HEK293T (cell line): ENCODE measurements at regions not wholly inside any gene's neighbourhood (a gene's known extent, or its start where the extent isn't known, plus 50 kb on each side); places are given as distances from the start of the nearest gene placed in this dataset.

Experiments
- CTCF ChIA-PET: fragments of 350-600 bp; formaldehyde crosslinking; extraction: SDS; loops from one replicate; lab custom pipeline; 2021; ENCODE audit warnings: antibody characterized with exemption, inconsistent platforms; lab: Yijun Ruan, JAX
- POLR2A ChIA-PET: fragments of 350-600 bp; formaldehyde crosslinking; extraction: SDS; loops from one replicate; lab custom pipeline; 2020; ENCODE audit warnings: antibody characterized with exemption, inconsistent platforms; lab: Yijun Ruan, JAX
- DNase-seq: peaks from one replicate; pipeline ENCODE4 v3.0.0; 2012; ENCODE audit warnings: mixed read lengths; ENCODE audit errors: extremely low spot score
- ARNT ChIP-seq: fragments of 450-650 bp; IDR thresholded peaks from 2 replicates; pipeline ENCODE4 v1.6.1; 2017; ENCODE audit warnings: mild to moderate bottlenecking
- BHLHE40 ChIP-seq: fragments of 450-650 bp; IDR thresholded peaks from 2 replicates; pipeline ENCODE4 v1.6.1; 2016; ENCODE audit warnings: mild to moderate bottlenecking, moderate library complexity, borderline replicate concordance
- CTBP1 ChIP-seq: fragments of 450-650 bp; IDR thresholded peaks from 2 replicates; pipeline ENCODE4 v1.6.1; 2016; ENCODE audit warnings: borderline replicate concordance
- ELF4 ChIP-seq: fragments of 450-650 bp; IDR thresholded peaks from 2 replicates; pipeline ENCODE4 v1.6.1; 2017; ENCODE audit warnings: antibody characterized with exemption
- FOXA1 ChIP-seq: fragments of 450-650 bp; IDR thresholded peaks from 2 replicates; pipeline ENCODE4 v1.6.1; 2016; ENCODE audit warnings: mild to moderate bottlenecking
- FOXK2 ChIP-seq: fragments of 450-650 bp; IDR thresholded peaks from 2 replicates; pipeline ENCODE4 v1.6.1; 2016; ENCODE audit warnings: mild to moderate bottlenecking
- FOXM1 ChIP-seq: fragments of 450-650 bp; IDR thresholded peaks from 2 replicates; pipeline ENCODE4 v1.6.1; 2017; ENCODE audit warnings: mild to moderate bottlenecking, borderline replicate concordance
- HDGF ChIP-seq: fragments of 450-650 bp; IDR thresholded peaks from 2 replicates; pipeline ENCODE4 v1.6.1; 2017; ENCODE audit warnings: antibody characterized with exemption, borderline replicate concordance
- L3MBTL2 ChIP-seq: fragments of 450-650 bp; conservative IDR thresholded peaks from 2 replicates; pipeline ENCODE4 v1.6.1; 2016; ENCODE audit warnings: mild to moderate bottlenecking
- LEF1 ChIP-seq: fragments of 450-650 bp; IDR thresholded peaks from 2 replicates; pipeline ENCODE4 v1.6.1; 2017; ENCODE audit warnings: mild to moderate bottlenecking, borderline replicate concordance
- NFRKB ChIP-seq: fragments of 450-650 bp; IDR thresholded peaks from 2 replicates; pipeline ENCODE4 v1.6.1; 2016; ENCODE audit warnings: mild to moderate bottlenecking, moderate library complexity
- SP1 ChIP-seq: fragments of 450-650 bp; IDR thresholded peaks from 2 replicates; pipeline ENCODE4 v1.6.1; 2017
- SUZ12 ChIP-seq: fragments of 450-650 bp; IDR thresholded peaks from 2 replicates; pipeline ENCODE4 v1.6.1; 2016; ENCODE audit warnings: mild to moderate bottlenecking
- TARDBP ChIP-seq: fragments of 450-650 bp; IDR thresholded peaks from 2 replicates; pipeline ENCODE4 v1.6.1; 2016
- ZNF384 ChIP-seq: fragments of 450-650 bp; IDR thresholded peaks from 2 replicates; pipeline ENCODE4 v1.6.1; 2016
- TF ChIP-seq, protein P1 (sequence below): fragments of 450-650 bp; IDR thresholded peaks from 2 replicates; pipeline ENCODE4 v1.6.1; 2016

GRCh38 chr1:239288820-239289554 is 97.4 kb upstream of the CHRM3 start:
- POLR2A ChIA-PET, result no interaction called here
- CTCF ChIA-PET, result no interaction called here
- TF ChIP-seq ARNT, result no peak
- no peak for DNase-seq

DNA sequence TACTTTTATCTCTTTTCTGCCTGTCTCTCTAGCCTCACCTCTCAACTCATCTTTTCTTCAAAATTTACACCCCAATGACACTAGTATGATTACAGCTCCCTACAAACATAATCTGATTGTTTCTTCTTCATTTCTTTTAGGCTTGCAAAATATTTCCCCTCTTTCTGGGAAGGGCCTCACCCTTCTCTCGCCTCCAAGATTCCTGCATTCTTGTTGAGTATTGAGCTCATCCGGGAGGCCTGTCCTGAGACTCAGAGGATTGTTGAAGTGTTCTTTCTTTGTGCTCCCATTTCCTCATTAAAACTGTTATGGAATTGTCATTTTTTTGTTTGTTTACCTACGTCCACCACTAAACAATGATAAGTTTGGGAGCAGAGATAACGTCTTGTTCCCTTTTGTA is 99.1 kb upstream of the CHRM3 start:
- POLR2A ChIA-PET, result no interaction called here
- no peak for DNase-seq
- CTCF ChIA-PET, result no interaction called here
- TF ChIP-seq SUZ12 (no peak), FOXM1 (no peak), ELF4 (no peak), L3MBTL2 (no peak), FOXK2 (no peak), LEF1 (no peak), ARNT (no peak), NFRKB (no peak), FOXA1 (no peak), HDGF (no peak)
- TF ChIP-seq, protein P1, sequence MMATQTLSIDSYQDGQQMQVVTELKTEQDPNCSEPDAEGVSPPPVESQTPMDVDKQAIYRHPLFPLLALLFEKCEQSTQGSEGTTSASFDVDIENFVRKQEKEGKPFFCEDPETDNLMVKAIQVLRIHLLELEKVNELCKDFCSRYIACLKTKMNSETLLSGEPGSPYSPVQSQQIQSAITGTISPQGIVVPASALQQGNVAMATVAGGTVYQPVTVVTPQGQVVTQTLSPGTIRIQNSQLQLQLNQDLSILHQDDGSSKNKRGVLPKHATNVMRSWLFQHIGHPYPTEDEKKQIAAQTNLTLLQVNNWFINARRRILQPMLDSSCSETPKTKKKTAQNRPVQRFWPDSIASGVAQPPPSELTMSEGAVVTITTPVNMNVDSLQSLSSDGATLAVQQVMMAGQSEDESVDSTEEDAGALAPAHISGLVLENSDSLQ, result no peak

- ChIA-PET POLR2A (no interaction called here), CTCF (no interaction called here)
- TF ChIP-seq FOXA1, result no peak
- no peak for TF ChIP-seq HDGF
- no peak for TF ChIP-seq BHLHE40
- TF ChIP-seq L3MBTL2, result no peak
- TF ChIP-seq SUZ12, result no peak
- TF ChIP-seq, protein P1, result no peak
- TF ChIP-seq FOXM1, result no peak
- no peak for TF ChIP-seq ARNT
- TF ChIP-seq NFRKB, result no peak
- TF ChIP-seq FOXK2, result no peak
- no peak for TF ChIP-seq CTBP1
- no peak for TF ChIP-seq ZNF384
- TF ChIP-seq ELF4, result no peak
- TF ChIP-seq LEF1, result no peak
- TF ChIP-seq TARDBP, result no peak
- TF ChIP-seq SP1, result no peak
- DNase-seq, result no peak
Observed at GRCh38 chr1:239283216-239283615, 103.2 kb upstream of the CHRM3 start.

DNA sequence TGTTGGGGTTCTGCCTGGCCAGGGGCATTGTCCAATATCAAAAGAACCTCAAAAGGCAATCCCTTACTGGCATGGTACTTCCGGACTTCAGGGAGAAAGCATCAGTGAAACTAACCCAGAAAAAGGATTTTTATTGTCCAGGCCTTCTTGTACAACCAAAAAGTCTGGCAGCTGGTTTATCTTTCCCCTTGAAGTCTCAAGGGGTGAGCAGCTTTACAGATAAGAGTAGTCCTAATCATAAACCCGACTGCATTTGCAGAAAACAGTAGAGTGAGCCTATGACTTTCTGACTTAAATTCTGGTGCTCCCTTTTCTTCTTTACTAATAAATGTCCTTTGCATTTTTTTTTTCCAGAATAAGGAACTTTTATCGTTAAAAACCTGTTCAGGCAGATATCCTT is 104.0 kb upstream of the CHRM3 start:
- ChIA-PET CTCF (no interaction called here), POLR2A (no interaction called here)
- no peak for TF ChIP-seq L3MBTL2
- TF ChIP-seq, protein P1, result no peak
- no peak for TF ChIP-seq ELF4
- TF ChIP-seq TARDBP, result no peak
- TF ChIP-seq FOXA1, result no peak
- DNase-seq, result no peak

DNA sequence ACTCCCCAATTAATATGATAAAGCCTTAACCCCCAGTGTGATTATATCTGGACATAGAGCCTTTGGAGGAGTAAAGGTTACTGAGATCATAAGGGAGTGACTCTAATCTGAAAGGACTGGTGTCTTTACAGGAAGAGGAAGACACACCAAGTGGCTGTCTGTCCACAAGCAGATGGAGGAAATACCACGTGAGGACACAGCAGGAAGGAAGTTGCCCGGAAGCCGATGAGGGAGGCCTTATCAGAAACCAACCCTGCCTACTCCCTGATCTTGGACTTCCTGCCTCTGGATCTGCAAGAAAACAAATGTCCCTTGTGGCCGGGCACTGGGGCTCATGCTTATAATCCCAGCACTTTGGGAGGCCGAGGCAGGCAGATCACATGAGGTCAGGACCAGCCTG is 110.3 kb upstream of the CHRM3 start:
- ChIA-PET POLR2A (no interaction called here), CTCF (no interaction called here)
- TF ChIP-seq, protein P1, result no peak
- no peak for TF ChIP-seq L3MBTL2
- TF ChIP-seq ELF4, result no peak
- TF ChIP-seq FOXM1, result no peak
- TF ChIP-seq BHLHE40, result no peak
- no peak for TF ChIP-seq ZNF384
- TF ChIP-seq SP1, result no peak
- no peak for TF ChIP-seq NFRKB
- no peak for DNase-seq

DNA sequence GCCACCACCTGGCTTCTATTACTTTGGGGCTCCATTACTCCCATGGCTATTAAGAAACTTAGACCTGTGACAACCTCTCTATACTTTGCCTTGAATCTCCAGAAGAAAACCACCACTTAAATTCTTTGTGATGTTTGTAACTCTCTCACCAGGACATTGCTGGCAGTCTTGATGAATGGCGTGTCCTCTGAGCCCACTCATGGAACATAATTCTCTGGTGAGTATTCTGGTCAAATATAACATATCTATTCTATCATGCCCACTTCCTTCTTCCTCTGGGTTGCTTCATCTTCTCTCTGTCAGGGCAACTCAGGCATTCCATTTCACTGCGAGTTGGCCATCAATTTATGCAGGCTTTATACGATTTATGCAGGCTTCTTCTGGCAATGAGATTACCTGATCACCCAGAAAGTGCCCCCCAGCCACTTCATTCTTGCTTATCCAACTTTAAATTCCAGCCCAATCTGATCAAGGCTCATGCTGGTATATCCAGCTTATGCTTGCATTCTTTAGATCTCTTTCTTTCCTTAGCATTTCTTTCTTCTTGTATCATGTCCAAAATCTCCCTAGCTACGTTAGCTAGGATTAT is 112.0 kb upstream of the CHRM3 start:
- CTCF ChIA-PET, result no interaction called here
- no peak for TF ChIP-seq NFRKB
- TF ChIP-seq ARNT, result no peak
- no peak for TF ChIP-seq CTBP1
- no peak for TF ChIP-seq HDGF
- no peak for TF ChIP-seq ZNF384
- no peak for TF ChIP-seq LEF1
- TF ChIP-seq FOXK2, result no peak
- POLR2A ChIA-PET, result no interaction called here
- DNase-seq, result no peak
